Bronchial epithelial cell (primary cell): ENCODE measurements at regions not wholly inside any gene's neighbourhood (a gene's known extent, or its start where the extent isn't known, plus 50 kb on each side); places are given as distances from the start of the nearest gene placed in this dataset.
A peak's percentile ranks its signal among the peaks of the same experiment; 100 is the strongest.

ENCODE experiments used
- DNase-seq: peaks from one replicate; pipeline ENCODE4 v3.0.0-alpha.2; 2010; ENCODE audit warnings: low read depth
- FAIRE-seq: peaks from 2 replicates; lab custom pipeline; 2011; peaks lifted over from hg19 to GRCh38; lab: Jason Lieb, UNC
- H3K27me3 ChIP-seq: 2 replicates; pipeline ENCODE4 v1.5.1; 2011; ENCODE audit warnings: low read length; ENCODE audit not compliant: control insufficient read depth, insufficient read depth
- H3K36me3 ChIP-seq: 2 replicates; pipeline ENCODE4 v1.5.1; 2011; ENCODE audit warnings: low read length; ENCODE audit not compliant: control insufficient read depth, insufficient read depth
- H3K4me3 ChIP-seq: 2 replicates; pipeline ENCODE4 v1.5.1; 2011; ENCODE audit warnings: mild to moderate bottlenecking, low read depth, low read length, control low read depth
- TF ChIP-seq, protein P1 (sequence below): IDR thresholded peaks from 2 replicates; pipeline ENCODE4 v1.5.1; 2011; ENCODE audit warnings: mild to moderate bottlenecking, moderate library complexity, low read length, control low read depth, inconsistent platforms; ENCODE audit not compliant: insufficient read depth, severe bottlenecking

DNA sequence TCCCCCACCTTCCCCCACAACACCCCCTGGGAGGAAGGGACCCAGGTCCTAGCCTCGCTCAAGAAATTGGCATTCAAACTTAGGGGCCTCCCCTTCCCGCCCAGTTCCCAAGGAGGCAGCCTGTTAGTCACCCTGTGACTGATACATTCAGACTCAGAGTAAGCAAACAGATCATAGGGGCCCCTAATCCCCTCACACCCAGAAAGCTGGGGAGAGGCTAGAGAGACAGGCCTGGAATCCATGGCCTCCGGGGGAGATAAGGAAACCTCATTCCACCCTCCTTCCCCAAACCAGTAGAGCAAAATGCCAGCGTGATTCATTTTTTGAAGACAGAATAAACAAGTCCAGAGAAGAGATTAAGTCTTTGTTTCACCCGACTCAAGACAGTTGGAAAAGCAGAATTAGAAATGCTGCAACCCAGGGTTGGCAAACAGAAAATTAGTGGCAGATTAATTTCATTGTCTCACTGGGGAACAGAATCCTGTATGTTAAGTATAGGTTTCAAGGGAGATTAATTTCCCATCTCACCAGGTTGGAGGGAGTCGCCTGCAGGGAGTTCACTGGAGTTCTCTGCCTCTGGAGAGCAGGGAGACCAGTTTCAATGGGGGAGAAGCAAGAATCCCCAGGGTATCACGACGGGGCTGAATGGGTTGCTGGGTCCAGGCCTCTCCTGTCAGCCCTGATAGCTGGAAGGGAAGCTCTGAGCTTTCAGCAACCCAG lies 268.3 kb downstream of the UACA start:
- FAIRE-seq (no peak), DNase-seq (peak; percentile 98)
- Histone ChIP-seq H3K4me3 (no peak overlapping the region), H3K27me3 (peaks cover 17% of the 10 kb centered on the region), H3K36me3 (no peaks in the 10 kb centered on the region)
- TF ChIP-seq, protein P1, sequence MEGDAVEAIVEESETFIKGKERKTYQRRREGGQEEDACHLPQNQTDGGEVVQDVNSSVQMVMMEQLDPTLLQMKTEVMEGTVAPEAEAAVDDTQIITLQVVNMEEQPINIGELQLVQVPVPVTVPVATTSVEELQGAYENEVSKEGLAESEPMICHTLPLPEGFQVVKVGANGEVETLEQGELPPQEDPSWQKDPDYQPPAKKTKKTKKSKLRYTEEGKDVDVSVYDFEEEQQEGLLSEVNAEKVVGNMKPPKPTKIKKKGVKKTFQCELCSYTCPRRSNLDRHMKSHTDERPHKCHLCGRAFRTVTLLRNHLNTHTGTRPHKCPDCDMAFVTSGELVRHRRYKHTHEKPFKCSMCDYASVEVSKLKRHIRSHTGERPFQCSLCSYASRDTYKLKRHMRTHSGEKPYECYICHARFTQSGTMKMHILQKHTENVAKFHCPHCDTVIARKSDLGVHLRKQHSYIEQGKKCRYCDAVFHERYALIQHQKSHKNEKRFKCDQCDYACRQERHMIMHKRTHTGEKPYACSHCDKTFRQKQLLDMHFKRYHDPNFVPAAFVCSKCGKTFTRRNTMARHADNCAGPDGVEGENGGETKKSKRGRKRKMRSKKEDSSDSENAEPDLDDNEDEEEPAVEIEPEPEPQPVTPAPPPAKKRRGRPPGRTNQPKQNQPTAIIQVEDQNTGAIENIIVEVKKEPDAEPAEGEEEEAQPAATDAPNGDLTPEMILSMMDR: no peak

DNA sequence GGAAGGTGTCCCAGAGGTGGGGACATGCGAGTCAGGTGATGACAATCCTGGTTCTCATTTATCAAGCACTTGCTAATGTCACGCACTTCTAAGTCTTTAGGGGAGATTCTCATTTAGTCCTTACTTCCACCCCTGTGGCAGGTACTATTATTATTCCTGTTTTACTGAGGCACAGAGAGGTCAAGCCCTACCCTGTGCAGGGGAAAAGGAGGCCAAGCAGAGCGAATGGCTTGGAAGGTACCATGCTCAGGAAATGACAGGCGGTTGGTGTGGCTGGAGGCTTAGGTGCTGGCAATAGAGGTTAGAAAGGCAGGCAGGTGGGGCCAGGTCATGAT lies 268.9 kb downstream of the UACA start:
- FAIRE-seq (no peak), DNase-seq (no peak)
- no peaks in the 10 kb centered on the region for H3K36me3 ChIP-seq
- H3K4me3 ChIP-seq: no peak overlapping the region
- peaks cover 16% of the 10 kb centered on the region for H3K27me3 ChIP-seq
- TF ChIP-seq, protein P1: no peak

DNA sequence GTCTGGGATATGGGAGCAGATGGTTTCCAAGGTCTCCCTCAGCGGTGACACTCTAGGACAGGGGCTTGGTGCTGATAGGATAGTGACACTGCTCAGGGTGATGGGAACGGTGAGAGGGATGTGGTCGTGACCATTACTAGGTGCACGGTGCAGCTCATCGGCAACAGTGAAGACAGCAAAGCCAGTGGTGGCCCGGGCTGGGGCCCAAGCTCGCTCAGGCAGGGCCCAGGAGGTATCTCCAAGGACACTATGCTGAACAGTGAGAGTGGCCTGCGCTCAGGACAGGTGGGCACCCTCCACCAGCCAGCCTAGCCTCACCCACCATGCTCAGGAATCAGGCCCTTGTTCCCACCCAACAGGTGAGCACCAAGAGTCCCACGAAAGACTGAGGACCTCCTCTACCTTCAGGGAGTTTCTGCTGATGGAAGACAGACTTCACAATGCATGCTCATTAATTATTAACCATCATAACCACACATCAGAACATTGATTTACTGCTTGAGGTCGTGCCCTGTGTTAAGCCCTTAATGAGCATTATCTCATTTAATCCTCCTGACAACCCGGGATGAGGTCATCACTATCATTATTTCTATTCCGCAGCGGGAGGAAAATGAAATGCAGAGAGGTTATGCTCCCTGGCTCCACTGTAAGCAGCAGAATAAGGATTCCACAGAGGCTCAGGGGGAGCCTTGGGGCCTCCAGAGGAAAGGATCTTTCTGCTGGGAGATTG lies 269.4 kb downstream of the UACA start:
- DNase-seq: peak; percentile 40
- FAIRE-seq: no peak
- Histone ChIP-seq H3K27me3 (peaks cover 14% of the 10 kb centered on the region), H3K4me3 (no peak overlapping the region), H3K36me3 (no peaks in the 10 kb centered on the region)
- TF ChIP-seq, protein P1: no peak

DNA sequence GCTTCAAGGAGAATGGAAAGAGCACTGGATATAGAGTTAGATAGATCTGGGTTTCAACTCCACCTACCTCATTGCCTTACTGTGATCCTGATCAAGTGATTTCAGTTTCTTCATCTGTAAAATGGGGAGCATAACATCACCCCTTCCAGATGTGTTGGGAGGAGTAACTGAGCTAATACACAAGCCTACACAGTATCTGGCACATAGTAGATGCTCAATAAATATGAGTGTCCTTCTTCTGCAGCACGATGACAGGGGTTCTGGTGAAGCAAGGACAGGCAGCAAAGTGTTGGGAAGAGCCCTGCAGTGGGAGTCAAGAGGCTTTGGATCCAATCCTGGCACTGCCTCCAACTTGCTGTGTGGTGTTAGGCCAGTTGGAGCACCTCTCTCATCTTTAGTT lies 270.0 kb downstream of the UACA start:
- Histone ChIP-seq H3K4me3 (no peak overlapping the region), H3K36me3 (no peaks in the 10 kb centered on the region), H3K27me3 (peaks cover 11% of the 10 kb centered on the region)
- TF ChIP-seq, protein P1: no peak
- DNase-seq (no peak), FAIRE-seq (no peak)

DNA sequence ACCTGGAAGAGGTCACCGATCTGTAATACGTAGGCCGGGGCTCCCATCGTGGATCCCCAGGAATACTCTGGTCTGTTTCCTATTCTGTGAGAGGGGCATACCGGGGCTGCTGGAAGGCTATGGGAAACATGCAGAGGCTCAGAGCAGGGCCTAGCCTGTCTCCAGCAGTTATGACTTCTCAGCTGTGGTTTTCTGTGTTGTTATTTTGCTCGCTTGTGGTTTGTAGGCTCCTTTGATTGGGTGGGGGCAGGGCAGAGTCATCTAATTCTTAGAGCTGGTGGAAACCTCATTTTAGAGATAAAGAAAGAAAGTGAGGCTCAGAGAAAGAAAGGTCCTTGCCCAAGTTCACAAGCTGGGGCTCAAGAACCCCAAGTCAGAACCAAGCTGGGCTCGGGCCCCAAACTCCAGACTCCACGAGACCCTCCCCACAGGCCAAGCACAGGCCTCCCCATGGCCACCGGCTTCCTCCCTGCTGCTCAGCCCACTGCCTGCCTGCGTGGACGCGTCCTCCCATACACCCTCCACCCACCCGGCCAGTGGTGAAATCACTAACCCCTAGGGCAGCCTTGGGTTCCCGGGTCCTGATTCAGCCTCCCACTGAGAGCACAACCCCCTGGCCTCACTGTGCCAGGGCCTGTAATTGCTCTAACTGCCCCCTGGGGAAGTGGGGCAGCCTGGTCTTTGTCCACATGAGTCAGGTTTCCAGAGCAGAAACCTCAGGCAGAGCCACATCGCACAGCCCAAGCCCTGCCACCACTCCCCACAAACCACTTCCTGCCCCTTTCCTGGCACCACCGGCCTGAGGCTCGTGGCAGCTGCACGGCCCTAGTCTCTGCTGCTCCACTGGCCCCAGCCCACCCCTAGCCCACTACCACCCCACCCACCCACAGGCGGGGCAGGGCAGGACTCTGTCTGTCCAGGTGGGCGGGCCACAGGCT lies 270.8 kb downstream of the UACA start:
- peaks cover 9% of the 10 kb centered on the region for H3K27me3 ChIP-seq
- H3K36me3 ChIP-seq: no peaks in the 10 kb centered on the region
- TF ChIP-seq, protein P1: peak; percentile 4
- FAIRE-seq (no peak), DNase-seq (peak; percentile 87)
- H3K4me3 ChIP-seq: no peak overlapping the region
